Mammary epithelial cell (primary cell): ENCODE measurements at regions not wholly inside any gene's neighbourhood (a gene's known extent, or its start where the extent isn't known, plus 50 kb on each side); places are given as distances from the start of the nearest gene placed in this dataset.

Experiments
- EZH2 ChIP-seq: IDR thresholded peaks from 2 replicates; pipeline ENCODE4 v1.6.1; 2012; ENCODE audit warnings: low read length, inconsistent platforms, borderline replicate concordance
- TF ChIP-seq, protein P1 (sequence below), 2 donors: IDR thresholded peaks in 1 of 2; conservative IDR thresholded peaks in 1 of 2; 2 replicates each; pipeline ENCODE4 v1.5.1; 2011 to 2012; ENCODE audit warnings: inconsistent platforms in 2 of 2, low read length in 2 of 2, mild to moderate bottlenecking in 2 of 2, control low read depth in 1 of 2, low read depth in 1 of 2; ENCODE audit not compliant: insufficient read depth in 1 of 2; ENCODE audit errors: extremely low read depth in 1 of 2

GRCh38 chr2:220590476-220590875, 963.0 kb downstream of the SLC4A3 start:
- TF ChIP-seq, protein P1, sequence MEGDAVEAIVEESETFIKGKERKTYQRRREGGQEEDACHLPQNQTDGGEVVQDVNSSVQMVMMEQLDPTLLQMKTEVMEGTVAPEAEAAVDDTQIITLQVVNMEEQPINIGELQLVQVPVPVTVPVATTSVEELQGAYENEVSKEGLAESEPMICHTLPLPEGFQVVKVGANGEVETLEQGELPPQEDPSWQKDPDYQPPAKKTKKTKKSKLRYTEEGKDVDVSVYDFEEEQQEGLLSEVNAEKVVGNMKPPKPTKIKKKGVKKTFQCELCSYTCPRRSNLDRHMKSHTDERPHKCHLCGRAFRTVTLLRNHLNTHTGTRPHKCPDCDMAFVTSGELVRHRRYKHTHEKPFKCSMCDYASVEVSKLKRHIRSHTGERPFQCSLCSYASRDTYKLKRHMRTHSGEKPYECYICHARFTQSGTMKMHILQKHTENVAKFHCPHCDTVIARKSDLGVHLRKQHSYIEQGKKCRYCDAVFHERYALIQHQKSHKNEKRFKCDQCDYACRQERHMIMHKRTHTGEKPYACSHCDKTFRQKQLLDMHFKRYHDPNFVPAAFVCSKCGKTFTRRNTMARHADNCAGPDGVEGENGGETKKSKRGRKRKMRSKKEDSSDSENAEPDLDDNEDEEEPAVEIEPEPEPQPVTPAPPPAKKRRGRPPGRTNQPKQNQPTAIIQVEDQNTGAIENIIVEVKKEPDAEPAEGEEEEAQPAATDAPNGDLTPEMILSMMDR (conservative IDR thresholded peaks at IDR 0.05 in 1 of 2, IDR thresholded peaks at IDR 0.05 in 1 of 2; ENCODE audit: extremely low read depth in 1 of 2, insufficient read depth in 1 of 2, low read depth in 1 of 2, low read length in 2 of 2) = no peak
- TF ChIP-seq EZH2 = no peak
